ENCODE measurements at regions not wholly inside any gene's neighbourhood (a gene's known extent, or its start where the extent isn't known, plus 50 kb on each side); places are given as distances from the start of the nearest gene placed in this dataset.

DNA sequence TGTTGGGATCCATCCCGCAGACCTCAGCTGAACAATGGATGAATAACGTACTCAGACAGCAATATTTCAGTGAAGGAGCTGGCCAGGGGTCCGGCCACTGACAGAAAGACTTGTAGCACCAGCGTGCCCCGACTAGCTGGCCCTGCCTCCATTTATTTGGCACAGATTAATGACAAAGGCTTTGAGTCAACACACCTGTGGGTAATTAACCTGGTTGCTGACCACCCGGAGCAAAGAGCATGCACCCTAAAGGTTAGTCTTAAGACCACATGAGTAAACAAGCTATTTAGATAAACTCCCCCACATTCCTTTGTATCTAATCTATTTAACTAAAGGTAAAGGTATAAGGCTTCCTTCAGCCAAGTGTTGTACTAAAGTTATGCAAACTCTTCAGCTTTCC lies 868.6 kb downstream of the LRFN5 start:
- Histone ChIP-seq H3K4me3 (ENCODE audit: control extremely low read depth in 1 of 5, extremely low read depth in 1 of 5, insufficient read depth in 1 of 5, low read depth in 2 of 5, low read length in 4 of 5) (no peak overlapping the region), H3K9me3 (ENCODE audit: control extremely low read depth in 1 of 3, control insufficient read depth in 2 of 3, insufficient read depth in 1 of 3, low read length in 2 of 3) (no peaks in the 10 kb centered on the region), H3K4me2 (replicated peaks; ENCODE audit: low read depth, low read length, poor library complexity, severe bottlenecking) (no peak overlapping the region), H3K36me3 (replicated peaks in 1 of 2; ENCODE audit: control extremely low read depth in 1 of 2, control insufficient read depth in 1 of 2, extremely low read depth in 1 of 2, insufficient read depth in 2 of 2, low read length in 1 of 2) (no peaks in the 10 kb centered on the region), H3K27ac (ENCODE audit: low read length in 2 of 2) (no peak overlapping the region), H2AFZ (ENCODE audit: insufficient read depth, low read depth, low read length, poor library complexity, severe bottlenecking) (no peak overlapping the region), H3K79me2 (ENCODE audit: control insufficient read depth, insufficient read depth, low read length) (no peaks in the 10 kb centered on the region), H3K9ac (ENCODE audit: low read length) (no peak overlapping the region), H3K4me1 (ENCODE audit: control insufficient read depth in 2 of 2, insufficient read depth in 2 of 2, low read length in 2 of 2) (no peaks in the 10 kb centered on the region), H3K27me3 (replicated peaks in 1 of 4; ENCODE audit: control extremely low read depth in 1 of 4, control insufficient read depth in 3 of 4, insufficient read depth in 4 of 4, low read length in 3 of 4) (no peaks in the 10 kb centered on the region), H4K20me1 (ENCODE audit: control insufficient read depth, insufficient read depth, low read length, poor library complexity, severe bottlenecking) (no peaks in the 10 kb centered on the region)
- no peaks in the 10 kb centered on the region for H3K4me1 Mint-ChIP-seq
- WGBS (ENCODE audit: insufficient coverage) = 88% methylated on average over 5 of the region's 6 CpGs
- intact Hi-C loops (cut with micrococcal nuclease) = no loop called here
- H3K27ac Mint-ChIP-seq = no peak overlapping the region
- no peak for DNase-seq
- no peak for ATAC-seq (ENCODE audit: low read depth)
- no peaks in the 10 kb centered on the region for H3K9me3 Mint-ChIP-seq (ENCODE audit: insufficient read depth)
- H3K4me3 Mint-ChIP-seq = no peak overlapping the region
- H3K27me3 Mint-ChIP-seq = no peaks in the 10 kb centered on the region
- no peak for TF ChIP-seq EZH2 (IDR thresholded peaks at IDR 0.05; ENCODE audit: borderline replicate concordance, insufficient read depth, low read depth, low read length, poor library complexity, severe bottlenecking)
- TF ChIP-seq, protein P1, sequence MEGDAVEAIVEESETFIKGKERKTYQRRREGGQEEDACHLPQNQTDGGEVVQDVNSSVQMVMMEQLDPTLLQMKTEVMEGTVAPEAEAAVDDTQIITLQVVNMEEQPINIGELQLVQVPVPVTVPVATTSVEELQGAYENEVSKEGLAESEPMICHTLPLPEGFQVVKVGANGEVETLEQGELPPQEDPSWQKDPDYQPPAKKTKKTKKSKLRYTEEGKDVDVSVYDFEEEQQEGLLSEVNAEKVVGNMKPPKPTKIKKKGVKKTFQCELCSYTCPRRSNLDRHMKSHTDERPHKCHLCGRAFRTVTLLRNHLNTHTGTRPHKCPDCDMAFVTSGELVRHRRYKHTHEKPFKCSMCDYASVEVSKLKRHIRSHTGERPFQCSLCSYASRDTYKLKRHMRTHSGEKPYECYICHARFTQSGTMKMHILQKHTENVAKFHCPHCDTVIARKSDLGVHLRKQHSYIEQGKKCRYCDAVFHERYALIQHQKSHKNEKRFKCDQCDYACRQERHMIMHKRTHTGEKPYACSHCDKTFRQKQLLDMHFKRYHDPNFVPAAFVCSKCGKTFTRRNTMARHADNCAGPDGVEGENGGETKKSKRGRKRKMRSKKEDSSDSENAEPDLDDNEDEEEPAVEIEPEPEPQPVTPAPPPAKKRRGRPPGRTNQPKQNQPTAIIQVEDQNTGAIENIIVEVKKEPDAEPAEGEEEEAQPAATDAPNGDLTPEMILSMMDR (IDR thresholded peaks at IDR 0.05) = no peak
- CTCF ChIA-PET = no interaction called here
- POLR2A ChIA-PET = no interaction called here

DNA sequence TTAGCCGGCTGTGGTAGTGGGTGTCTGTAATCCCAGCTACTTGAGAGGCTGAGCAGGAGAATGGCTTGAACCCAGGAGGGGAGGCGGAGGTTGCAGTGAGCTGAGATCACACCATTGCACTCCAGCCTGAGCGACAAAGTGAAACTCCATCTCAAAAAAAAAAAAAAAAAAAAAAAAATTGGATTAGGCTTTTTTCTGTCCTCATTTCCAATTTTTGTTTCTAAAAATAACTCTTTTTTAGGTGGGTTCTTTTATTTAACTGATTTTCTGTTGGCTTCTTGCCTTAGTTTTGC lies 863.7 kb downstream of the LRFN5 start:
- no peak overlapping the region for H2AFZ ChIP-seq (ENCODE audit: insufficient read depth, low read depth, low read length, poor library complexity, severe bottlenecking)
- no peak overlapping the region for H3K4me3 ChIP-seq (ENCODE audit: control extremely low read depth in 1 of 5, extremely low read depth in 1 of 5, insufficient read depth in 1 of 5, low read depth in 2 of 5, low read length in 4 of 5)
- ATAC-seq (ENCODE audit: low read depth) = no peak
- H3K9ac ChIP-seq (ENCODE audit: low read length) = no peak overlapping the region
- TF ChIP-seq, protein P1 (IDR thresholded peaks at IDR 0.05) = no peak
- TF ChIP-seq EZH2 (IDR thresholded peaks at IDR 0.05; ENCODE audit: borderline replicate concordance, insufficient read depth, low read depth, low read length, poor library complexity, severe bottlenecking) = no peak
- ChIA-PET CTCF (interaction anchor here (0.7 kb wide), 1 partner anchor 145 kb away, joined by 3 read pairs; no protein-coding TSS in a partner anchor), POLR2A (no interaction called here)
- no peaks in the 10 kb centered on the region for H3K4me1 Mint-ChIP-seq
- H3K27me3 Mint-ChIP-seq = no peaks in the 10 kb centered on the region
- no peaks in the 10 kb centered on the region for H3K27me3 ChIP-seq (replicated peaks in 1 of 4; ENCODE audit: control extremely low read depth in 1 of 4, control insufficient read depth in 3 of 4, insufficient read depth in 4 of 4, low read length in 3 of 4)
- no peak overlapping the region for H3K27ac ChIP-seq (ENCODE audit: low read length in 2 of 2)
- no peak overlapping the region for H3K4me2 ChIP-seq (replicated peaks; ENCODE audit: low read depth, low read length, poor library complexity, severe bottlenecking)
- H3K9me3 ChIP-seq (ENCODE audit: control extremely low read depth in 1 of 3, control insufficient read depth in 2 of 3, insufficient read depth in 1 of 3, low read length in 2 of 3) = no peaks in the 10 kb centered on the region
- no peak overlapping the region for H3K4me3 Mint-ChIP-seq
- no peaks in the 10 kb centered on the region for H3K4me1 ChIP-seq (ENCODE audit: control insufficient read depth in 2 of 2, insufficient read depth in 2 of 2, low read length in 2 of 2)
- intact Hi-C loops (cut with micrococcal nuclease) = no loop called here
- H3K36me3 ChIP-seq (replicated peaks in 1 of 2; ENCODE audit: control extremely low read depth in 1 of 2, control insufficient read depth in 1 of 2, extremely low read depth in 1 of 2, insufficient read depth in 2 of 2, low read length in 1 of 2) = no peaks in the 10 kb centered on the region
- DNase-seq = no peak
- H3K27ac Mint-ChIP-seq = no peak overlapping the region
- whole genome bisulfite sequencing (ENCODE audit: insufficient coverage) = no CpG with 5 or more reads among the region's 3 CpGs
- no peaks in the 10 kb centered on the region for H4K20me1 ChIP-seq (ENCODE audit: control insufficient read depth, insufficient read depth, low read length, poor library complexity, severe bottlenecking)
- H3K79me2 ChIP-seq (ENCODE audit: control insufficient read depth, insufficient read depth, low read length) = no peaks in the 10 kb centered on the region
- H3K9me3 Mint-ChIP-seq (ENCODE audit: insufficient read depth) = peaks cover 3% of the 10 kb centered on the region

Measured in B cell (primary cell).